IMR-90 (cell line): ENCODE measurements at regions not wholly inside any gene's neighbourhood (a gene's known extent, or its start where the extent isn't known, plus 50 kb on each side); places are given as distances from the start of the nearest gene placed in this dataset.

Experiments used
- ATAC-seq: fragments of 200-7000 bp; cut with Tn5 transposase; 2 replicates; pipeline ENCODE4 v1.9.1; 2020; ENCODE audit warnings: low read depth, mild to moderate bottlenecking, moderate library complexity
- BruUV-seq: library from RNA; stranded (reverse); fragments of 400-500 nt; replicated peaks from 2 replicates; lab custom pipeline; 2021; lab: Mats Ljungman, UMichigan
- CTCF ChIA-PET: fragments of 300-600 bp; formaldehyde crosslinking; extraction: SDS; loops from one replicate; lab custom pipeline; 2021; ENCODE audit warnings: antibody characterized with exemption; lab: Yijun Ruan, JAX
- POLR2A ChIA-PET: fragments of 300-600 bp; sonication (Branson Sonifier 250); formaldehyde crosslinking; loops from one replicate; lab custom pipeline; 2022; ENCODE audit warnings: antibody characterized with exemption; ENCODE audit not compliant: unreplicated experiment; lab: Charles Lee
- DNase-seq: peaks from one replicate; pipeline ENCODE4 v3.0.0; 2013
- H2AFZ ChIP-seq: replicated peaks from 2 replicates; pipeline ENCODE3; 2013; ENCODE audit warnings: low read length, mild to moderate bottlenecking; ENCODE audit not compliant: poor library complexity
- H2AK5ac ChIP-seq: 2 replicates; pipeline ENCODE4 v1.6.1; 2013; ENCODE audit warnings: low read depth, low read length, inconsistent platforms
- H2AK9ac ChIP-seq: replicated peaks from 2 replicates; pipeline ENCODE3; 2013; ENCODE audit warnings: mild to moderate bottlenecking, low read depth, low read length, moderate library complexity; ENCODE audit not compliant: poor library complexity
- H2BK120ac ChIP-seq: 2 replicates; pipeline ENCODE4 v1.6.1; 2013; ENCODE audit warnings: low read depth, low read length, inconsistent platforms
- H2BK15ac ChIP-seq: 3 replicates; pipeline ENCODE4 v1.6.1; 2013; ENCODE audit warnings: low read depth, low read length, inconsistent platforms
- H2BK20ac ChIP-seq: 2 replicates; pipeline ENCODE4 v1.6.1; 2013; ENCODE audit warnings: low read depth, mild to moderate bottlenecking, inconsistent platforms, low read length, moderate library complexity
- H2BK5ac ChIP-seq: 2 replicates; pipeline ENCODE4 v1.6.1; 2013; ENCODE audit warnings: mild to moderate bottlenecking, low read depth, low read length, inconsistent platforms; ENCODE audit not compliant: poor library complexity, severe bottlenecking
- H3K14ac ChIP-seq: replicated peaks from 2 replicates; pipeline ENCODE4 v1.6.1; 2013; ENCODE audit warnings: low read depth, low read length, inconsistent platforms
- H3K18ac ChIP-seq: 2 replicates; pipeline ENCODE4 v1.6.1; 2013; ENCODE audit warnings: low read depth, low read length, control low read depth
- H3K23ac ChIP-seq: 2 replicates; pipeline ENCODE4 v1.6.1; 2013; ENCODE audit warnings: low read depth, low read length, inconsistent platforms
- H3K27ac ChIP-seq: 2 replicates; pipeline ENCODE4 v1.5.1; 2013; ENCODE audit warnings: mild to moderate bottlenecking, control low read depth, low read length; ENCODE audit not compliant: insufficient read depth
- H3K27me3 ChIP-seq: 2 replicates; pipeline ENCODE4 v1.6.1; 2013; ENCODE audit warnings: low read length; ENCODE audit not compliant: control insufficient read depth, insufficient read depth
- H3K36me3 ChIP-seq: 2 replicates; pipeline ENCODE4 v1.6.1; 2013; ENCODE audit warnings: low read length, mixed read lengths; ENCODE audit not compliant: control insufficient read depth, insufficient read depth
- H3K4ac ChIP-seq: 2 replicates; pipeline ENCODE4 v1.6.1; 2013; ENCODE audit warnings: low read depth, low read length, inconsistent platforms
- H3K4me1 ChIP-seq: 2 replicates; pipeline ENCODE4 v1.6.1; 2013; ENCODE audit warnings: low read length, mixed read lengths; ENCODE audit not compliant: control insufficient read depth, insufficient read depth
- H3K4me2 ChIP-seq: 2 replicates; pipeline ENCODE4 v1.6.1; 2013; ENCODE audit warnings: low read depth, mild to moderate bottlenecking, control low read depth, low read length, moderate library complexity
- H3K4me3 ChIP-seq: 2 replicates; pipeline ENCODE4 v1.5.1; 2013; ENCODE audit warnings: low read depth, mild to moderate bottlenecking, control low read depth, low read length, moderate library complexity; ENCODE audit not compliant: insufficient read depth
- H3K56ac ChIP-seq: 2 replicates; pipeline ENCODE4 v1.6.1; 2013; ENCODE audit warnings: low read length, inconsistent platforms; ENCODE audit not compliant: insufficient read depth; ENCODE audit errors: extremely low read depth
- H3K79me1 ChIP-seq, 2 experiments: 2 replicates each; pipeline ENCODE4 v1.6.1; 2013; ENCODE audit warnings: low read length in 2 of 2, inconsistent platforms in 1 of 2, low read depth in 1 of 2
- H3K9ac ChIP-seq: 2 replicates; pipeline ENCODE4 v1.6.1; 2013; ENCODE audit warnings: low read depth, low read length, control low read depth
- H3K9me1 ChIP-seq: 2 replicates; pipeline ENCODE4 v1.6.1; 2013; ENCODE audit warnings: low read length, inconsistent platforms; ENCODE audit not compliant: insufficient read depth
- H3K9me3 ChIP-seq: 2 replicates; pipeline ENCODE4 v1.6.1; 2013; ENCODE audit warnings: low read length; ENCODE audit not compliant: control insufficient read depth, insufficient read depth
- H4K20me1 ChIP-seq: 2 replicates; pipeline ENCODE4 v1.6.1; 2013; ENCODE audit warnings: low read length, inconsistent platforms; ENCODE audit not compliant: insufficient read depth
- H4K5ac ChIP-seq: 2 replicates; pipeline ENCODE4 v1.6.1; 2013; ENCODE audit warnings: mild to moderate bottlenecking, low read depth, low read length, control low read depth
- H4K8ac ChIP-seq, 2 experiments: 2 replicates each; pipeline ENCODE4 v1.6.1; 2013; ENCODE audit warnings: low read depth in 2 of 2, low read length in 2 of 2, control low read depth in 1 of 2, inconsistent platforms in 1 of 2
- H4K91ac ChIP-seq: 2 replicates; pipeline ENCODE4 v1.6.1; 2013; ENCODE audit warnings: low read depth, low read length, inconsistent platforms; ENCODE audit not compliant: insufficient read depth
- BHLHE40 ChIP-seq: fragments of 150-350 bp; IDR thresholded peaks from 2 replicates; pipeline ENCODE4 v1.6.1; 2016; ENCODE audit warnings: mild to moderate bottlenecking, low read depth, low read length
- CEBPB ChIP-seq: IDR thresholded peaks from 2 replicates; pipeline ENCODE4 v1.6.1; 2012; ENCODE audit warnings: low read depth, low read length, improper control_type of control experiment
- CTCF ChIP-seq: conservative IDR thresholded peaks from 2 replicates; pipeline ENCODE4 v1.5.1; 2012; ENCODE audit warnings: mild to moderate bottlenecking, low read depth, low read length, improper control_type of control experiment
- FOS ChIP-seq: fragments of 150-350 bp; IDR thresholded peaks from 2 replicates; pipeline ENCODE4 v1.6.1; 2016; ENCODE audit warnings: low read depth, low read length
- MAFK ChIP-seq: IDR thresholded peaks from 2 replicates; pipeline ENCODE4 v1.6.1; 2012; ENCODE audit warnings: low read depth, low read length, improper control_type of control experiment
- MAZ ChIP-seq: IDR thresholded peaks from 2 replicates; pipeline ENCODE4 v1.6.1; 2012; ENCODE audit warnings: low read depth, mild to moderate bottlenecking, low read length, improper control_type of control experiment, moderate library complexity, borderline replicate concordance
- POLR2A ChIP-seq: IDR thresholded peaks from 2 replicates; pipeline ENCODE4 v1.6.1; 2012; ENCODE audit warnings: mild to moderate bottlenecking, low read depth, low read length
- RFX5 ChIP-seq: IDR thresholded peaks from 2 replicates; pipeline ENCODE4 v1.8.0; 2012; ENCODE audit warnings: low read depth, mild to moderate bottlenecking, low read length, moderate library complexity
- WGBS, 2 experiments: methylation state at CpG; one replicate each; pipeline versions ENCODE4 v1.1.5 to v1.1.7; 2013; ENCODE audit warnings: missing lambda C conversion rate in 2 of 2; ENCODE audit not compliant: insufficient read length in 1 of 2; ENCODE audit errors: extremely low coverage in 2 of 2; 5-methylcytosine and 5-hydroxymethylcytosine counted together
- dilution Hi-C: fragments of 300-500 bp; cut with HindIII; formaldehyde crosslinking; loops from one replicate; pipeline ENCODE4 v1.14.3; 2018; ENCODE audit warnings: low sequenced_read_pairs; ENCODE audit not compliant: unreplicated experiment
- in situ Hi-C: fragments of 300-500 bp; cut with MboI; formaldehyde crosslinking; loops from 3 replicates; pipeline ENCODE4 v1.14.3; 2019; ENCODE audit warnings: low sequenced_read_pairs, inconsistent platforms, mixed read lengths
- intact Hi-C: fragments of 100-400 bp; cut with micrococcal nuclease; formaldehyde crosslinking; loops from 2 replicates; pipeline ENCODE4 v1.10.0; 2022

DNA sequence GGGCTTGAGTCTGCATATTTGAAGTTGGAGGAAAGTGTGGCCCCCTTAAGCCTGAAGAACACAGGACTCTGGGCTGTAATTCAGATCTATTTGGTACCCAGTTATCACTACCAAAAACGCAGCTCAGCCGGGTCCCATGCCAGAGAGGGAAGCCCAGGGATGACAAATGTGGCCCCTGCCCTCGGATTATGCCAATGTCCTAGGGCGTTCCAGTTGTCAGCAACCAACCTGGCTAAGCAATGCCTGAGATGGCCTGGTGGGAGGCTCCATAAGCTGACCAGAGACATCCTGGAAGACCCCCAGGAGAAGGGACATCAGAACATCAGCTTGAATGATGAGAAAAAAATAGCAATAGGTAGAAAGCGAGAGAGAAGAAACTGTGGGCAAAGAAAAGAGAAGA lies 79.6 kb upstream of the UQCRFS1 start:
- Histone ChIP-seq H3K4me2 (no peak overlapping the region), H3K36me3 (no peaks in the 10 kb centered on the region), H2BK20ac (no peak overlapping the region), H4K8ac (no peak overlapping the region), H3K23ac (no peak overlapping the region), H3K9ac (no peak overlapping the region), H2BK15ac (no peak overlapping the region), H4K20me1 (no peaks in the 10 kb centered on the region), H2BK5ac (no peak overlapping the region), H2AK5ac (no peak overlapping the region), H4K5ac (no peak overlapping the region), H3K27me3 (no peaks in the 10 kb centered on the region), H3K9me3 (peaks cover 5% of the 10 kb centered on the region; the same call in 1 of the 2 replicates), H3K14ac (no peak overlapping the region), H2AFZ (no peak overlapping the region), H3K79me1 (no peaks in the 10 kb centered on the region), H2BK120ac (no peak overlapping the region), H3K27ac (no peak overlapping the region), H2AK9ac (no peak overlapping the region), H4K91ac (no peak overlapping the region), H3K4me3 (no peak overlapping the region), H3K56ac (no peak overlapping the region), H3K4ac (no peak overlapping the region), H3K4me1 (no peaks in the 10 kb centered on the region), H3K18ac (no peak overlapping the region), H3K9me1 (no peaks in the 10 kb centered on the region)
- POLR2A ChIA-PET: no interaction called here
- no CpG with 5 or more reads among the region's 5 CpGs for WGBS, 2 experiments
- TF ChIP-seq CEBPB (no peak), MAZ (no peak), RFX5 (no peak), CTCF (no peak), MAFK (no peak), BHLHE40 (no peak), POLR2A (no peak), FOS (no peak)
- DNase-seq (no peak), ATAC-seq (no peak)
- in situ Hi-C loops: no loop called here
- intact Hi-C loops: no loop called here
- no TSS peak for BruUV-seq
- CTCF ChIA-PET: no interaction called here
- dilution Hi-C loops: no loop called here
